GM23248 (cell line): ENCODE measurements at regions not wholly inside any gene's neighbourhood (a gene's known extent, or its start where the extent isn't known, plus 50 kb on each side); places are given as distances from the start of the nearest gene placed in this dataset.
"Not testable (repeated sequence)": the region's sequence is repeated elsewhere in the genome, so short reads cannot be mapped to it uniquely, and the experiment has no call there.

Experiments used
- DNase-seq: peaks from one replicate; pipeline ENCODE4 v3.0.0-alpha.2; 2015
- H2AFZ ChIP-seq: fragments of 200-600 bp; sonication (generic); 2 replicates; pipeline ENCODE4 v1.6.1; 2016; ENCODE audit warnings: antibody characterized with exemption
- H3F3A ChIP-seq: fragments of 200-600 bp; sonication (generic); 2 replicates; pipeline ENCODE4 v1.6.1; 2016; ENCODE audit warnings: mild to moderate bottlenecking, antibody characterized with exemption, mixed run types; ENCODE audit not compliant: insufficient read depth
- H3K27ac ChIP-seq: fragments of 200-600 bp; sonication (generic); 2 replicates; pipeline ENCODE4 v1.5.1; 2016; ENCODE audit warnings: mild to moderate bottlenecking
- H3K27me3 ChIP-seq: fragments of 200-600 bp; sonication (generic); replicated peaks from 2 replicates; pipeline ENCODE4 v1.6.1; 2016; ENCODE audit warnings: mild to moderate bottlenecking; ENCODE audit not compliant: insufficient read depth
- H3K36me3 ChIP-seq: fragments of 200-600 bp; sonication (generic); 2 replicates; pipeline ENCODE4 v1.6.1; 2016; ENCODE audit warnings: low read depth, mild to moderate bottlenecking
- H3K4me1 ChIP-seq: fragments of 200-600 bp; sonication (generic); 2 replicates; pipeline ENCODE4 v1.6.1; 2016; ENCODE audit warnings: mild to moderate bottlenecking; ENCODE audit not compliant: insufficient read depth
- H3K4me2 ChIP-seq: fragments of 200-600 bp; sonication (generic); one replicate; pipeline ENCODE4 v1.6.1; 2016; ENCODE audit warnings: mild to moderate bottlenecking; ENCODE audit not compliant: unreplicated experiment
- H3K4me3 ChIP-seq: fragments of 200-600 bp; sonication (generic); 2 replicates; pipeline ENCODE4 v1.5.1; 2016; ENCODE audit warnings: mild to moderate bottlenecking
- H3K79me2 ChIP-seq: fragments of 200-600 bp; sonication (generic); 2 replicates; pipeline ENCODE4 v1.6.1; 2016; ENCODE audit warnings: mild to moderate bottlenecking; ENCODE audit not compliant: insufficient read depth
- H3K9ac ChIP-seq: fragments of 200-600 bp; sonication (generic); 2 replicates; pipeline ENCODE4 v1.6.1; 2016; ENCODE audit warnings: mild to moderate bottlenecking
- H3K9me2 ChIP-seq: fragments of 200-600 bp; sonication (generic); 2 replicates; pipeline ENCODE4 v1.6.1; 2016; ENCODE audit warnings: mixed run types, mild to moderate bottlenecking, moderate library complexity; ENCODE audit not compliant: insufficient read depth
- H3K9me3 ChIP-seq: fragments of 200-600 bp; sonication (generic); one replicate; pipeline ENCODE4 v1.6.1; 2017; ENCODE audit warnings: low read depth
- H4K20me1 ChIP-seq: fragments of 200-600 bp; sonication (generic); 2 replicates; pipeline ENCODE4 v1.6.0; 2016; ENCODE audit not compliant: insufficient read depth
- WGBS, 2 experiments: methylation state at CpG; one replicate each; pipeline ENCODE4 v1.1.6; 2015 to 2017; ENCODE audit warnings: low lambda C conversion rate in 2 of 2, low coverage in 1 of 2; ENCODE audit errors: missing lambda C conversion rate in 2 of 2; 5-methylcytosine and 5-hydroxymethylcytosine counted together
- in situ Hi-C: fragments of 300-500 bp; cut with MboI; formaldehyde crosslinking; loops from 2 replicates; pipeline ENCODE4 v1.15.0; 2020

DNA sequence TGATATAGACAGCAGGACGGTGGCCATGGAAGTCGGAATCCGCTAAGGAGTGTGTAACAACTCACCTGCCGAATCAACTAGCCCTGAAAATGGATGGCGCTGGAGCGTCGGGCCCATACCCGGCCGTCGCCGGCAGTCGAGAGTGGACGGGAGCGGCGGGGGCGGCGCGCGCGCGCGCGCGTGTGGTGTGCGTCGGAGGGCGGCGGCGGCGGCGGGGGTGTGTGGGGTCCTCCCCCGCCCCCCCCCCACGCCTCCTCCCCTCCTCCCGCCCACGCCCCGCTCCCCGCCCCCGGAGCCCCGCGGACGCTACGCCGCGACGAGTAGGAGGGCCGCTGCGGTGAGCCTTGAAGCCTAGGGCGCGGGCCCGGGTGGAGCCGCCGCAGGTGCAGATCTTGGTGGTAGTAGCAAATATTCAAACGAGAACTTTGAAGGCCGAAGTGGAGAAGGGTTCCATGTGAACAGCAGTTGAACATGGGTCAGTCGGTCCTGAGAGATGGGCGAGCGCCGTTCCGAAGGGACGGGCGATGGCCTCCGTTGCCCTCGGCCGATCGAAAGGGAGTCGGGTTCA, 2122.4 kb upstream of the TPTE start:
- WGBS, 2 experiments = no CpG with 5 or more reads among the region's 66 CpGs
- H3K27me3 ChIP-seq, H4K20me1 ChIP-seq, H3F3A ChIP-seq, DNase-seq, H3K4me2 ChIP-seq, H3K79me2 ChIP-seq, H3K4me1 ChIP-seq, H3K9ac ChIP-seq, H3K36me3 ChIP-seq, H2AFZ ChIP-seq, H3K9me3 ChIP-seq, H3K4me3 ChIP-seq, H3K27ac ChIP-seq, H3K9me2 ChIP-seq, in situ Hi-C loops: not testable (repeated sequence)

GRCh38 chr21:8399866-8400265, 2121.5 kb upstream of the TPTE start:
- H4K20me1 ChIP-seq, H3K4me1 ChIP-seq, H3K27ac ChIP-seq, DNase-seq, H3K27me3 ChIP-seq, H3K4me3 ChIP-seq, H3K9me2 ChIP-seq, H3K79me2 ChIP-seq, H3K9me3 ChIP-seq, H2AFZ ChIP-seq, in situ Hi-C loops, H3F3A ChIP-seq, H3K4me2 ChIP-seq, H3K9ac ChIP-seq, H3K36me3 ChIP-seq: not testable (repeated sequence)
- WGBS, 2 experiments = no CpG with 5 or more reads among the region's 67 CpGs

DNA sequence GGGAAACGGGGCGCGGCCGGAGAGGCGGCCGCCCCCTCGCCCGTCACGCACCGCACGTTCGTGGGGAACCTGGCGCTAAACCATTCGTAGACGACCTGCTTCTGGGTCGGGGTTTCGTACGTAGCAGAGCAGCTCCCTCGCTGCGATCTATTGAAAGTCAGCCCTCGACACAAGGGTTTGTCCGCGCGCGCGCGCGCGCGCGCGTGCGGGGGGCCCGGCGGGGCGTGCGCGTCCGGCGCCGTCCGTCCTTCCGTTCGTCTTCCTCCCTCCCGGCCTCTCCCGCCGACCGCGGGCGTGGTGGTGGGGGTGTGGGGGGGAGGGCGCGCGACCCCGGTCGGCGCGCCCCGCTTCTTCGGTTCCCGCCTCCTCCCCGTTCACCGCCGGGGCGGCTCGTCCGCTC, 2119.6 kb upstream of the TPTE start:
- in situ Hi-C loops, H3K9me2 ChIP-seq, H3K4me3 ChIP-seq: not testable (repeated sequence)

GRCh38 chr21:8406331-8406730, 2115.1 kb upstream of the TPTE start:
- H3K9me2 ChIP-seq, H3K9me3 ChIP-seq, H3K4me2 ChIP-seq, H3K27ac ChIP-seq, H4K20me1 ChIP-seq, H3F3A ChIP-seq, H3K27me3 ChIP-seq, H3K36me3 ChIP-seq, H2AFZ ChIP-seq, H3K9ac ChIP-seq, in situ Hi-C loops, DNase-seq, H3K4me1 ChIP-seq, H3K4me3 ChIP-seq, H3K79me2 ChIP-seq: not testable (repeated sequence)
- WGBS, 2 experiments = no CpG with 5 or more reads among the region's 15 CpGs

More for the DNA sequence above, 2119.6 kb upstream of the TPTE start:
- H3K27ac ChIP-seq, H3K9me3 ChIP-seq, H3K79me2 ChIP-seq, H3K4me1 ChIP-seq, H3K4me2 ChIP-seq, DNase-seq, H3K27me3 ChIP-seq, H3K9ac ChIP-seq, H3K36me3 ChIP-seq, H3F3A ChIP-seq, H2AFZ ChIP-seq, H4K20me1 ChIP-seq: not testable (repeated sequence)
- no CpG with 5 or more reads among the region's 66 CpGs for WGBS, 2 experiments

- H3K79me2 ChIP-seq, H2AFZ ChIP-seq, H3K4me2 ChIP-seq, H3F3A ChIP-seq, H3K9me2 ChIP-seq, H4K20me1 ChIP-seq, H3K9ac ChIP-seq, DNase-seq, in situ Hi-C loops, H3K4me1 ChIP-seq, H3K27ac ChIP-seq, H3K27me3 ChIP-seq, H3K4me3 ChIP-seq, H3K9me3 ChIP-seq, H3K36me3 ChIP-seq: not testable (repeated sequence)
- 40 to 67% methylated on average over 1 of the region's 4 CpGs for WGBS, 2 experiments
These were observed 2110.2 kb upstream of the TPTE start for GRCh38 chr21:8411139-8411671.
